C4-2B (cell line): ENCODE measurements at regions not wholly inside any gene's neighbourhood (a gene's known extent, or its start where the extent isn't known, plus 50 kb on each side); places are given as distances from the start of the nearest gene placed in this dataset.

Experiments
- ZFX ChIP-seq: fragments of 450-650 bp; IDR thresholded peaks from 2 replicates; pipeline ENCODE4 v1.6.1; 2017
- TF ChIP-seq, protein P1 (sequence below): fragments of 450-650 bp; conservative IDR thresholded peaks from 2 replicates; pipeline ENCODE4 v1.5.1; 2017; ENCODE audit warnings: mild to moderate bottlenecking

- TF ChIP-seq, protein P1, sequence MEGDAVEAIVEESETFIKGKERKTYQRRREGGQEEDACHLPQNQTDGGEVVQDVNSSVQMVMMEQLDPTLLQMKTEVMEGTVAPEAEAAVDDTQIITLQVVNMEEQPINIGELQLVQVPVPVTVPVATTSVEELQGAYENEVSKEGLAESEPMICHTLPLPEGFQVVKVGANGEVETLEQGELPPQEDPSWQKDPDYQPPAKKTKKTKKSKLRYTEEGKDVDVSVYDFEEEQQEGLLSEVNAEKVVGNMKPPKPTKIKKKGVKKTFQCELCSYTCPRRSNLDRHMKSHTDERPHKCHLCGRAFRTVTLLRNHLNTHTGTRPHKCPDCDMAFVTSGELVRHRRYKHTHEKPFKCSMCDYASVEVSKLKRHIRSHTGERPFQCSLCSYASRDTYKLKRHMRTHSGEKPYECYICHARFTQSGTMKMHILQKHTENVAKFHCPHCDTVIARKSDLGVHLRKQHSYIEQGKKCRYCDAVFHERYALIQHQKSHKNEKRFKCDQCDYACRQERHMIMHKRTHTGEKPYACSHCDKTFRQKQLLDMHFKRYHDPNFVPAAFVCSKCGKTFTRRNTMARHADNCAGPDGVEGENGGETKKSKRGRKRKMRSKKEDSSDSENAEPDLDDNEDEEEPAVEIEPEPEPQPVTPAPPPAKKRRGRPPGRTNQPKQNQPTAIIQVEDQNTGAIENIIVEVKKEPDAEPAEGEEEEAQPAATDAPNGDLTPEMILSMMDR = no peak
- no peak for TF ChIP-seq ZFX
These were observed 65.1 kb upstream of the DIAPH2 start for GRCh38 chrX:96619588-96619987.
